RWPE1 (cell line): ENCODE measurements at regions not wholly inside any gene's neighbourhood (a gene's known extent, or its start where the extent isn't known, plus 50 kb on each side); places are given as distances from the start of the nearest gene placed in this dataset.

Experiments
- CTCF ChIA-PET: fragments of 350-600 bp; sonication (Branson Sonifier 250); formaldehyde crosslinking; extraction: SDS; loops from one replicate; lab custom pipeline; 2021; lab: Yijun Ruan, JAX
- POLR2A ChIA-PET: fragments of 400-600 bp; formaldehyde crosslinking; extraction: SDS; loops from one replicate; lab custom pipeline; 2020; ENCODE audit warnings: antibody characterized with exemption; ENCODE audit not compliant: low non-redundant PET; lab: Yijun Ruan, JAX
- DNase-seq: peaks from one replicate; pipeline ENCODE4 v3.0.0; 2012; ENCODE audit warnings: low spot score
- H3K27ac ChIP-seq: fragments of 450-650 bp; 2 replicates; pipeline ENCODE4 v1.5.1; 2017
- TF ChIP-seq, protein P1 (sequence below): fragments of 450-650 bp; conservative IDR thresholded peaks from 2 replicates; pipeline ENCODE4 v1.5.1; 2017; ENCODE audit warnings: low read depth, mild to moderate bottlenecking

DNA sequence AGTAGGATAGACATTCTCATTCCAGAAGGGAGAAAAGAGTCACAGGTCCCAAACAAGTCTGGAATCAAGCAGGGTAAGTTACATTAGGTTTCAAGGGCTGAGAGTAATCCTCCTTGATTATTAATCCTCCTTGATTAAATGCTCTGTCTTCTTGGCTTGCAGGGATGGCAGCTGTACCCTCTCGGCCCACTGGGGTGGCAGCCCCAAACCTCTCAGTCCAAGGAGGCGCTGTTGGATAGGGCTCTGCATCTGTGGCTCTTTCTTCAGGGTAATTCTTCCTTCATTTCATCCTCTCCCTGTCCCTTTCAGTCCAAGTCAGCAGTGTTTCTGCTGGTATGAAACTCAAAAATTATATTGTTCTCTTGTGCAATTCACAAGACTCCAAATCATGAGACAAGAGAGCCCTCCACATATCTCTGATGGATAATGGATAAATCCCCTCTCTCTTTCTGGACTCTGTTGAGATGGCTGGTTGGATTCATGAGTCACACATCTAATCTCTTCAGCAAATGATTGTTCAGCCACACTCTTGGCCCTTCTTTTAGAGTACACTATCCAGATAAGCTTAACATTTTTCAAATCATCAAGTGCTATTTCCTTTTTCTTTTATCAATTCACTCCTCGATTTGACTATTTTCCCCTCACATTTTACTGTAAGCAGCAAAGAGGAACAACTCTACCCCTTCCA, 323.7 kb upstream of the HTR2A start:
- ChIA-PET POLR2A (no interaction called here), CTCF (no interaction called here)
- TF ChIP-seq, protein P1, sequence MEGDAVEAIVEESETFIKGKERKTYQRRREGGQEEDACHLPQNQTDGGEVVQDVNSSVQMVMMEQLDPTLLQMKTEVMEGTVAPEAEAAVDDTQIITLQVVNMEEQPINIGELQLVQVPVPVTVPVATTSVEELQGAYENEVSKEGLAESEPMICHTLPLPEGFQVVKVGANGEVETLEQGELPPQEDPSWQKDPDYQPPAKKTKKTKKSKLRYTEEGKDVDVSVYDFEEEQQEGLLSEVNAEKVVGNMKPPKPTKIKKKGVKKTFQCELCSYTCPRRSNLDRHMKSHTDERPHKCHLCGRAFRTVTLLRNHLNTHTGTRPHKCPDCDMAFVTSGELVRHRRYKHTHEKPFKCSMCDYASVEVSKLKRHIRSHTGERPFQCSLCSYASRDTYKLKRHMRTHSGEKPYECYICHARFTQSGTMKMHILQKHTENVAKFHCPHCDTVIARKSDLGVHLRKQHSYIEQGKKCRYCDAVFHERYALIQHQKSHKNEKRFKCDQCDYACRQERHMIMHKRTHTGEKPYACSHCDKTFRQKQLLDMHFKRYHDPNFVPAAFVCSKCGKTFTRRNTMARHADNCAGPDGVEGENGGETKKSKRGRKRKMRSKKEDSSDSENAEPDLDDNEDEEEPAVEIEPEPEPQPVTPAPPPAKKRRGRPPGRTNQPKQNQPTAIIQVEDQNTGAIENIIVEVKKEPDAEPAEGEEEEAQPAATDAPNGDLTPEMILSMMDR: no peak
- H3K27ac ChIP-seq: no peak overlapping the region
- no peak for DNase-seq

DNA sequence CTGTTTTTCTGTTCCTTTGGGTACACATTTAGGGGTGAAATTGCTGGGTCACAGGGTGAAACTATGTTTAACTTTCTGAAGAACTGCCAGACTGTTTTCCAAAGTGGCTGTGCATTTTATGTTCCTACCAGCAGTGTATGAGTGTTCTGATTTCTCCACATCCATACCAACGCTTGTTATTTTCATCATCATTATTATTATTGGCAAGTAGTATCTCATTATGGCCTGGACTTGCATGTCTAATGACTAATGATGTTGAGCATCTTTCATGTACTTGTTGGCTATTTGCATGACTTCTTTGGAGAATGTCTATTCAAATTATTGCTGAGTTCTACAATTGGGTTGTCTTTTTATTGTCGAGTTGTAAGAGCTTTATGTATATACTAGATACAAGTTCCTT, 321.8 kb upstream of the HTR2A start:
- TF ChIP-seq, protein P1: no peak
- no peak for DNase-seq
- ChIA-PET POLR2A (no interaction called here), CTCF (no interaction called here)
- H3K27ac ChIP-seq: no peak overlapping the region

DNA sequence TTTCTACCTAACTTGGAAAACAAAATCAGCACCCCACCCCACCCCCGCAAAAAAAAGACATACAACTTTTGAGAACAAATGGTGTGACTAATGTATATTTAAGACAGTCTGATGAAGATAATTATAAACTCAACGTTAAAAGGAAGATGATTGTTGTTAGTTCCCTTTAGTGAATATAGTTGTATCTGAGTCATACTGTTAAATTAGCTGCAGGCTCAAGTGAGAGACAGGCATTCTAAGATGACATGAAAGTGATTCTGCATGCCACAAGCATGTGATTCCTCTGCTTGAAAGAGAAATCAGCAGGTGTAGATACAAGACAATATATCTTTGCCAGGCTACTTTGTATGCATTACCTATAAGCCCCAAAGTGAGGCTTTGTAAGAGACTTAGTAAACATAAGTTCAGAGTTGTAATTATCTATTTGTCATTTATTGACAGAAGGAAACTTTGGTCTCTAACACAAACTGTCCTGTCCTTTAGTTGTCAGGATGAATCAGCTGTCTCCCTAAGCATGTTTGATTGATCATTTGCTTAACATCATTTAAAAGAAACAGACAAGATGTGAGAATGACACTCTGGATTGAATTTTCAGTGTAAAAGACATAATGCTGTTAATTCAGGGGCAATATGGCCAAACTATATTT, 319.4 kb upstream of the HTR2A start:
- CTCF ChIA-PET: interaction anchor here (0.6 kb wide), 1 partner anchor 15 kb away, joined by 3 read pairs; no protein-coding TSS in a partner anchor
- TF ChIP-seq, protein P1: no peak
- no peak overlapping the region for H3K27ac ChIP-seq
- POLR2A ChIA-PET: no interaction called here
- peak; percentile 49 for DNase-seq

DNA sequence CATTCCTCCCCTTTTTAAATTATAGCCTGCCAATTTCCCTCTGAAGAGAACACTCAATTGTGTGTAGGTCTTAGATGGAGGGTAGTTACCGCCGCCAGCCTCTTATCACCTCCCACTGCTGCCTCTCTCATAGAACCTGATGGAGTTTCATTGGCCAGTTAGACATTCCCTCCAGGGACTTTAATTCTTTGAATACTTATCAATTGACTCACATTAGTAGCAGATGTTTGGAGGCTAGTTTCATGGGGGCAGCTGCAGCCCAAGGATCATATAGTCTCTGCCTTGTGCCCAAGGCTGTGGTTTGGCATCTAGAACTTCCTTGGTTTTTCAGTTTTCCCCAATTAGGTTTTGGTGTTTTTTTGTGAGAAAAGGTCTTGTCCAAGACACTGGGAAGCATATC, 318.9 kb upstream of the HTR2A start:
- CTCF ChIA-PET: no interaction called here
- DNase-seq: peak; percentile 84
- H3K27ac ChIP-seq: no peak overlapping the region
- TF ChIP-seq, protein P1: no peak
- POLR2A ChIA-PET: no interaction called here

DNA sequence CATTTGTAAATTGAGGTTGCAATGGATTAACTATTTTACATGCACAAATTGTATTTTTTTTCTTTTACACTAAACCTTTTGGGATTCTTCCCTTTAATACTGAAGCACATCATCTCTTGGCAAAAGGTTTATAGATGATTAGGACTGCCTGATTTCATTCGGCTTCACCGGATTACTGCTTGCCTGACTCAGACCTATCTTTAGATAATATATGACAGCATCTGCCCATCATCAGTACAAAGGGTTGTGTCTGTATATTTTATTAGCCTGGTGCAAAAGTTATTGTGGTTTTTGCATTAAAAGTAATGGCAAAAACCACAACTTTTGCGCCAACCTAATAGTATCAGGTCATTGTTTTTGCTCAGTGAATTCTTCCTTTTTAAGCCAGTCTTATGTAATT, 316.2 kb upstream of the HTR2A start:
- DNase-seq: no peak
- H3K27ac ChIP-seq: no peak overlapping the region
- CTCF ChIA-PET: no interaction called here
- POLR2A ChIA-PET: no interaction called here
- TF ChIP-seq, protein P1: no peak

DNA sequence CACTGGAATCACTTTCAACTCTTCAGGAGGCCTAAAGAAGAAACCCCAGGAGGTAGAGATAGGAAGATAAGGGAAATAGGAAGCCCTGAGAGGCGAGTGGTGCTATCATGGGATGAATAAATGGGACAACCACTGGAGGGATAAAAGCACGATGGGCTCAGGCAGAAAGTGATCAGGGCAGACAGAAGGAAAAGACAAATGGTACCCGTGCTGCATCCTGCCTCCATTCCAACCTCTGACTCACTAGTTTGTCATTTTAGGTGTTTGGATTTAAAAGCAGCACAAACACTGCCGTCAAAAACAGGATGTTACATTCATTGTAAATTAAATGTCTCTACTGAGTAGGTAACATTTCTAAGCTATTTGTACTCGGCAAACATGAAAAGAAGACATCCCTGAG, 314.3 kb upstream of the HTR2A start:
- no peak overlapping the region for H3K27ac ChIP-seq
- POLR2A ChIA-PET: no interaction called here
- DNase-seq: peak; percentile 28
- CTCF ChIA-PET: no interaction called here
- TF ChIP-seq, protein P1: no peak
